ENCODE measurements at regions not wholly inside any gene's neighbourhood (a gene's known extent, or its start where the extent isn't known, plus 50 kb on each side); places are given as distances from the start of the nearest gene placed in this dataset.

DNA sequence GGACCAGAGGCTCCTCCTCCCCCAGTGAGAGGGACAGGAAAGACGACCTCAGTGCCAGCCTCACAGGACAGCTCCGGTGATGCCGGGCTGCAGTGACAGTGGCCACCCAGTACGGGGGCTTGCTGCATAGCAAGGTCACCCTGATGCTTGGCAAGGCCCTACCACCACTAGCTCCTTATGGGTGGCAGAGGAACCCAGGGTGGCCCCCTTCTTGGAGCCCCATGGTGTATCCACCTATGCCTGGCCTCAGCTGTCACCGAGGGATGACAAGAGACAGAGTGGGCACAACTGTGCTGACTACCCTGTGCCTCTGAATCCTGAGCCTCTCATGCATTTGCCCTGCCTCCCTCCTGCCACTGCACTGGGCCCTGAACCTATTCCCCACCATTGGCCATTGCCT is 809.2 kb downstream of the TBC1D22A start:
- TF ChIP-seq CREB5 (CRISPR knock-in tag; IDR thresholded peaks at IDR 0.05; ENCODE audit: low read depth) = no peak
- TF ChIP-seq BACH2 (CRISPR knock-in tag; IDR thresholded peaks at IDR 0.05; ENCODE audit: borderline replicate concordance) = no peak
- no peak for TF ChIP-seq ZC3H10 (CRISPR knock-in tag; IDR thresholded peaks at IDR 0.05)
- no peak for TF ChIP-seq POU6F1 (CRISPR knock-in tag; IDR thresholded peaks at IDR 0.05; ENCODE audit: borderline replicate concordance, low read depth)
- no peak for TF ChIP-seq GLIS3 (CRISPR knock-in tag; IDR thresholded peaks at IDR 0.05)

DNA sequence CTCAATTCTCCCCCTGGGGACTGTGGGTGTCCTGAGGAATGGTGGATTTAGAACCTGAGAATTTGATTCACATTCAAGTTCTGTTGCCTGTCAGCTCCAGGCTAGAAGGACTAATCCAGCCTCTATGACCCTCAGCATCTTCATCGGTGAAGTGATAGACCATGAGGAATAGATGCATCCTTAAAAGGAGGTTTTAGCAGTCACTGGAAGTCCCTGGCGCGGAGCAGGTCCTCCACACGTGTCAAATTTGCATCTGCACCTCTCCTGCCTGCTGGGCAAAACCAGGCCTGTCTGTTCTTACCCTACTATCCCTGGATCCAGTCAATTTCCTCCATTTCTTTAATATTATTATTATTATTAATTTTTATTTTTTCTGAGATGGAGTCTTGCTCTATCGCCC is 808.4 kb downstream of the TBC1D22A start:
- no peak for TF ChIP-seq PPARA (CRISPR knock-in tag; IDR thresholded peaks at IDR 0.05; ENCODE audit: borderline replicate concordance)
- TF ChIP-seq ISL1 (CRISPR knock-in tag; IDR thresholded peaks at IDR 0.05) = no peak
- TF ChIP-seq CREB5 (CRISPR knock-in tag; IDR thresholded peaks at IDR 0.05; ENCODE audit: low read depth) = no peak
- no peak for TF ChIP-seq GLIS3 (CRISPR knock-in tag; IDR thresholded peaks at IDR 0.05)
- no peak for TF ChIP-seq ZNF565 (CRISPR knock-in tag; conservative IDR thresholded peaks at IDR 0.05; ENCODE audit: low read depth)
- no peak for TF ChIP-seq BACH2 (CRISPR knock-in tag; IDR thresholded peaks at IDR 0.05; ENCODE audit: borderline replicate concordance)
- TF ChIP-seq TCF4 (CRISPR knock-in tag; IDR thresholded peaks at IDR 0.05; ENCODE audit: borderline replicate concordance) = no peak
- TF ChIP-seq RARB (CRISPR knock-in tag; IDR thresholded peaks at IDR 0.05) = no peak
- TF ChIP-seq SNAI2 (CRISPR knock-in tag; IDR thresholded peaks at IDR 0.05) = no peak
- TF ChIP-seq PATZ1 (CRISPR knock-in tag; IDR thresholded peaks at IDR 0.05; ENCODE audit: borderline replicate concordance) = no peak
- ATAC-seq = no peak

More for the DNA sequence above, 809.2 kb downstream of the TBC1D22A start:
- no peak for ATAC-seq

- ATAC-seq = no peak
- no peak for TF ChIP-seq ZNF70 (CRISPR knock-in tag; IDR thresholded peaks at IDR 0.05)
- TF ChIP-seq CREB5 (CRISPR knock-in tag; IDR thresholded peaks at IDR 0.05; ENCODE audit: low read depth) = no peak
- no peak for TF ChIP-seq GLIS3 (CRISPR knock-in tag; IDR thresholded peaks at IDR 0.05)
- TF ChIP-seq ESRRG (CRISPR knock-in tag; IDR thresholded peaks at IDR 0.05) = no peak
- TF ChIP-seq POU6F1 (CRISPR knock-in tag; IDR thresholded peaks at IDR 0.05; ENCODE audit: borderline replicate concordance, low read depth) = no peak
- no peak for TF ChIP-seq RARB (CRISPR knock-in tag; IDR thresholded peaks at IDR 0.05)
- no peak for TF ChIP-seq ARNTL (CRISPR knock-in tag; IDR thresholded peaks at IDR 0.05; ENCODE audit: borderline replicate concordance, low read depth)
- no peak for TF ChIP-seq TOX (CRISPR knock-in tag; IDR thresholded peaks at IDR 0.05; ENCODE audit: borderline replicate concordance)
- no peak for TF ChIP-seq SNAI2 (CRISPR knock-in tag; IDR thresholded peaks at IDR 0.05)
- TF ChIP-seq TSHZ2 (CRISPR knock-in tag; IDR thresholded peaks at IDR 0.05) = no peak
- TF ChIP-seq ZNF8 (CRISPR knock-in tag; IDR thresholded peaks at IDR 0.05) = no peak
Measured at GRCh38 chr22:47570300-47570685, 807.8 kb downstream of the TBC1D22A start.

Measured in SK-N-SH treated with all-trans-retinoic acid at 6 μM for 48 hours (cell line).